Mesendoderm (in vitro differentiated cells): ENCODE measurements at regions not wholly inside any gene's neighbourhood (a gene's known extent, or its start where the extent isn't known, plus 50 kb on each side); places are given as distances from the start of the nearest gene placed in this dataset.

Source experiments
- DNase-seq: peaks from one replicate; pipeline ENCODE4 v3.0.0; 2013
- H2AK5ac ChIP-seq: 2 replicates; pipeline ENCODE4 v1.6.1; 2013; ENCODE audit warnings: low read length, inconsistent platforms
- H2BK120ac ChIP-seq: 2 replicates; pipeline ENCODE4 v1.6.1; 2013; ENCODE audit warnings: low read depth, mild to moderate bottlenecking, low read length, moderate library complexity, mixed read lengths
- H2BK15ac ChIP-seq: replicated peaks from 2 replicates; pipeline ENCODE4 v1.6.1; 2013; ENCODE audit warnings: low read depth, mild to moderate bottlenecking, moderate library complexity
- H2BK5ac ChIP-seq: 2 replicates; pipeline ENCODE4 v1.6.1; 2013; ENCODE audit warnings: low read length, inconsistent platforms
- H3K18ac ChIP-seq: 2 replicates; pipeline ENCODE4 v1.6.1; 2013; ENCODE audit warnings: mild to moderate bottlenecking, low read length, mixed read lengths
- H3K23ac ChIP-seq: one replicate; pipeline ENCODE4 v1.6.1; 2013; ENCODE audit warnings: low read length
- H3K27ac ChIP-seq: 2 replicates; pipeline ENCODE4 v1.5.1; 2013; ENCODE audit warnings: low read depth, mild to moderate bottlenecking, inconsistent platforms, low read length, moderate library complexity
- H3K27me3 ChIP-seq: 2 replicates; pipeline ENCODE4 v1.6.1; 2013; ENCODE audit warnings: low read length, control low read depth, mild to moderate bottlenecking, inconsistent platforms; ENCODE audit not compliant: insufficient read depth, poor library complexity
- H3K36me3 ChIP-seq: 2 replicates; pipeline ENCODE4 v1.6.1; 2013; ENCODE audit warnings: low read length, inconsistent platforms; ENCODE audit not compliant: control insufficient read depth, insufficient read depth
- H3K4ac ChIP-seq: one replicate; pipeline ENCODE4 v1.6.1; 2013; ENCODE audit warnings: low read depth, mild to moderate bottlenecking, low read length, moderate library complexity
- H3K4me1 ChIP-seq: 2 replicates; pipeline ENCODE4 v1.6.1; 2013; ENCODE audit warnings: low read depth, low read length, inconsistent platforms; ENCODE audit not compliant: control insufficient read depth
- H3K4me2 ChIP-seq: 2 replicates; pipeline ENCODE4 v1.6.1; 2013; ENCODE audit warnings: low read length
- H3K4me3 ChIP-seq: 2 replicates; pipeline ENCODE4 v1.5.1; 2013; ENCODE audit warnings: mild to moderate bottlenecking, low read length
- H3K56ac ChIP-seq: one replicate; pipeline ENCODE4 v1.6.1; 2013; ENCODE audit warnings: low read length
- H3K79me1 ChIP-seq: 2 replicates; pipeline ENCODE4 v1.6.1; 2013; ENCODE audit warnings: low read length, inconsistent platforms
- H3K79me2 ChIP-seq: 2 replicates; pipeline ENCODE4 v1.6.1; 2013; ENCODE audit warnings: mild to moderate bottlenecking, low read length; ENCODE audit not compliant: control insufficient read depth, insufficient read depth
- H3K9ac ChIP-seq: 2 replicates; pipeline ENCODE4 v1.6.1; 2013; ENCODE audit warnings: low read length, inconsistent platforms
- H4K5ac ChIP-seq: one replicate; pipeline ENCODE4 v1.6.1; 2013; ENCODE audit warnings: low read length
- H4K8ac ChIP-seq: one replicate; pipeline ENCODE4 v1.6.1; 2013; ENCODE audit warnings: low read depth, mild to moderate bottlenecking, control low read depth, low read length, moderate library complexity
- WGBS: extraction: QIAGEN DNeasy Blood & Tissue Kit; methylation state at CpG from one replicate; pipeline ENCODE4 v1.1.7; 2013; ENCODE audit warnings: low lambda C conversion rate, missing lambda C conversion rate; ENCODE audit not compliant: insufficient coverage; ENCODE audit errors: extremely low coverage; 5-methylcytosine and 5-hydroxymethylcytosine counted together

- no peak for DNase-seq
- WGBS: no CpG with 5 or more reads among the region's 4 CpGs
- no peak overlapping the region for H2BK5ac ChIP-seq
Observed at GRCh38 chr17:63066158-63066813, 100.3 kb downstream of the TANC2 start.

GRCh38 chr17:63069245-63069644, 103.2 kb downstream of the TANC2 start:
- H3K4me1 ChIP-seq: no peaks in the 10 kb centered on the region
- WGBS: no CpG with 5 or more reads among the region's 1 CpG
- no peaks in the 10 kb centered on the region for H3K36me3 ChIP-seq
- DNase-seq: no peak
- H3K4ac ChIP-seq: no peak overlapping the region
- no peak overlapping the region for H2AK5ac ChIP-seq
- H3K23ac ChIP-seq: no peak overlapping the region
- H3K9ac ChIP-seq: no peak overlapping the region
- no peak overlapping the region for H4K8ac ChIP-seq
- no peak overlapping the region for H3K27ac ChIP-seq
- H2BK15ac ChIP-seq: no peak overlapping the region
- H2BK120ac ChIP-seq: no peak overlapping the region
- H2BK5ac ChIP-seq: no peak overlapping the region
- H3K79me1 ChIP-seq: no peaks in the 10 kb centered on the region
- H3K4me3 ChIP-seq: no peak overlapping the region
- no peaks in the 10 kb centered on the region for H3K79me2 ChIP-seq
- H3K18ac ChIP-seq: no peak overlapping the region
- H3K4me2 ChIP-seq: no peak overlapping the region
- H4K5ac ChIP-seq: no peak overlapping the region
- no peaks in the 10 kb centered on the region for H3K27me3 ChIP-seq
- no peak overlapping the region for H3K56ac ChIP-seq

More at GRCh38 chr17:63066158-63066813, 100.3 kb downstream of the TANC2 start:
- no peaks in the 10 kb centered on the region for H3K36me3 ChIP-seq
- no peak overlapping the region for H3K23ac ChIP-seq
- H3K4me3 ChIP-seq: no peak overlapping the region
- H3K9ac ChIP-seq: no peak overlapping the region
- no peak overlapping the region for H3K56ac ChIP-seq
- H2BK120ac ChIP-seq: no peak overlapping the region
- no peak overlapping the region for H2AK5ac ChIP-seq
- no peak overlapping the region for H3K18ac ChIP-seq
- H2BK15ac ChIP-seq: no peak overlapping the region
- H3K79me2 ChIP-seq: no peaks in the 10 kb centered on the region
- no peaks in the 10 kb centered on the region for H3K27me3 ChIP-seq
- no peak overlapping the region for H3K4me2 ChIP-seq
- H4K8ac ChIP-seq: no peak overlapping the region
- no peak overlapping the region for H3K27ac ChIP-seq
- H4K5ac ChIP-seq: no peak overlapping the region
- H3K79me1 ChIP-seq: no peaks in the 10 kb centered on the region
- H3K4me1 ChIP-seq: no peaks in the 10 kb centered on the region
- H3K4ac ChIP-seq: no peak overlapping the region

GRCh38 chr17:63070031-63070430, 104.0 kb downstream of the TANC2 start:
- Histone ChIP-seq H3K23ac (no peak overlapping the region), H2AK5ac (no peak overlapping the region), H3K4ac (no peak overlapping the region), H3K27ac (no peak overlapping the region), H3K79me1 (no peaks in the 10 kb centered on the region), H4K5ac (no peak overlapping the region), H4K8ac (no peak overlapping the region), H2BK5ac (no peak overlapping the region), H3K18ac (no peak overlapping the region), H3K4me1 (no peaks in the 10 kb centered on the region), H2BK120ac (no peak overlapping the region), H3K9ac (no peak overlapping the region), H3K4me2 (no peak overlapping the region), H3K4me3 (no peak overlapping the region), H3K36me3 (no peaks in the 10 kb centered on the region), H2BK15ac (no peak overlapping the region), H3K79me2 (no peaks in the 10 kb centered on the region), H3K56ac (no peak overlapping the region), H3K27me3 (no peaks in the 10 kb centered on the region)
- DNase-seq: no peak
- no CpG with 5 or more reads among the region's 1 CpG for WGBS

- Histone ChIP-seq H4K5ac (no peak overlapping the region), H3K27ac (no peak overlapping the region), H3K18ac (no peak overlapping the region), H3K23ac (no peak overlapping the region), H3K4me2 (no peak overlapping the region), H3K36me3 (no peaks in the 10 kb centered on the region), H2BK120ac (no peak overlapping the region), H3K9ac (no peak overlapping the region), H3K79me1 (no peaks in the 10 kb centered on the region), H2BK5ac (no peak overlapping the region), H3K4me3 (no peak overlapping the region), H3K56ac (no peak overlapping the region), H3K4me1 (no peaks in the 10 kb centered on the region), H3K27me3 (no peaks in the 10 kb centered on the region), H4K8ac (no peak overlapping the region), H2AK5ac (no peak overlapping the region), H3K4ac (no peak overlapping the region), H3K79me2 (no peaks in the 10 kb centered on the region), H2BK15ac (no peak overlapping the region)
- no peak for DNase-seq
- 100% methylated on average over 2 of the region's 2 CpGs for whole genome bisulfite sequencing
Observed at GRCh38 chr17:63071797-63072196, 105.8 kb downstream of the TANC2 start.

- H3K4me2 ChIP-seq: no peak overlapping the region
- H4K8ac ChIP-seq: no peak overlapping the region
- no peaks in the 10 kb centered on the region for H3K36me3 ChIP-seq
- no peak for DNase-seq
- H3K79me2 ChIP-seq: no peaks in the 10 kb centered on the region
- H3K56ac ChIP-seq: no peak overlapping the region
- H2BK15ac ChIP-seq: no peak overlapping the region
- no peak overlapping the region for H3K4ac ChIP-seq
- H4K5ac ChIP-seq: no peak overlapping the region
- no CpG with 5 or more reads among the region's 1 CpG for WGBS
- H3K79me1 ChIP-seq: no peaks in the 10 kb centered on the region
- H3K27me3 ChIP-seq: no peaks in the 10 kb centered on the region
- no peak overlapping the region for H2AK5ac ChIP-seq
- no peak overlapping the region for H3K4me3 ChIP-seq
- no peak overlapping the region for H3K9ac ChIP-seq
- no peak overlapping the region for H3K23ac ChIP-seq
- H3K18ac ChIP-seq: no peak overlapping the region
- no peak overlapping the region for H2BK5ac ChIP-seq
- no peak overlapping the region for H2BK120ac ChIP-seq
- no peaks in the 10 kb centered on the region for H3K4me1 ChIP-seq
- no peak overlapping the region for H3K27ac ChIP-seq
Observed at GRCh38 chr17:63075969-63076368, 109.9 kb downstream of the TANC2 start.

GRCh38 chr17:63078707-63079106, 112.7 kb downstream of the TANC2 start:
- H2BK120ac ChIP-seq: no peak overlapping the region
- no peak overlapping the region for H2BK5ac ChIP-seq
- H3K4me3 ChIP-seq: no peak overlapping the region
- H4K5ac ChIP-seq: no peak overlapping the region
- no peaks in the 10 kb centered on the region for H3K4me1 ChIP-seq
- no peaks in the 10 kb centered on the region for H3K27me3 ChIP-seq
- no peaks in the 10 kb centered on the region for H3K79me2 ChIP-seq
- H2BK15ac ChIP-seq: no peak overlapping the region
- H4K8ac ChIP-seq: no peak overlapping the region
- WGBS: no CpG with 5 or more reads among the region's 3 CpGs
- DNase-seq: no peak
- H2AK5ac ChIP-seq: no peak overlapping the region
- no peak overlapping the region for H3K56ac ChIP-seq
- H3K4me2 ChIP-seq: no peak overlapping the region
- H3K4ac ChIP-seq: no peak overlapping the region
- no peak overlapping the region for H3K23ac ChIP-seq
- no peak overlapping the region for H3K27ac ChIP-seq
- no peak overlapping the region for H3K9ac ChIP-seq
- no peaks in the 10 kb centered on the region for H3K36me3 ChIP-seq
- H3K18ac ChIP-seq: no peak overlapping the region
- no peaks in the 10 kb centered on the region for H3K79me1 ChIP-seq
